CD14-positive monocyte (primary cell): ENCODE measurements at regions not wholly inside any gene's neighbourhood (a gene's known extent, or its start where the extent isn't known, plus 50 kb on each side); places are given as distances from the start of the nearest gene placed in this dataset.

Experiments used
- DNase-seq, 3 donors: peaks; one replicate each; pipeline ENCODE4 v3.0.0-alpha.2; 2011 to 2022
- H2AFZ ChIP-seq: 2 replicates; pipeline ENCODE4 v1.6.0; 2012; ENCODE audit warnings: mild to moderate bottlenecking, low read depth, low read length, inconsistent platforms; ENCODE audit not compliant: insufficient read depth, poor library complexity, severe bottlenecking
- H3K27ac ChIP-seq, 2 donors: 1 replicate in 1 of 2; 2 replicates in 1 of 2; pipeline ENCODE4 v1.5.1; 2012 to 2013; ENCODE audit warnings: low read length in 2 of 2, control low read depth in 1 of 2, inconsistent platforms in 1 of 2, low read depth in 1 of 2, mild to moderate bottlenecking in 1 of 2
- H3K27me3 ChIP-seq, 2 donors: one replicate each; pipeline versions ENCODE4 v1.6.0 to v1.6.1; 2011 to 2013; ENCODE audit warnings: low read length in 2 of 2; ENCODE audit not compliant: control insufficient read depth in 2 of 2, insufficient read depth in 2 of 2
- H3K36me3 ChIP-seq, 2 donors: replicated peaks in 1 of 2; 1 replicate in 1 of 2; 2 replicates in 1 of 2; pipeline versions ENCODE4 v1.5.1 to v1.6.1; 2012 to 2013; ENCODE audit warnings: low read length in 2 of 2, control low read depth in 1 of 2, inconsistent platforms in 1 of 2, mild to moderate bottlenecking in 1 of 2; ENCODE audit not compliant: insufficient read depth in 2 of 2, control insufficient read depth in 1 of 2
- H3K4me1 ChIP-seq, 2 donors: 1 replicate in 1 of 2; 2 replicates in 1 of 2; pipeline versions ENCODE4 v1.5.1 to v1.6.1; 2012 to 2013; ENCODE audit warnings: low read length in 2 of 2, control low read depth in 1 of 2, inconsistent platforms in 1 of 2, mild to moderate bottlenecking in 1 of 2, moderate library complexity in 1 of 2; ENCODE audit not compliant: insufficient read depth in 2 of 2, control insufficient read depth in 1 of 2
- H3K4me2 ChIP-seq: replicated peaks from 2 replicates; pipeline ENCODE3; 2012; ENCODE audit warnings: low read length, moderate library complexity, mild to moderate bottlenecking; ENCODE audit not compliant: poor library complexity, severe bottlenecking; ENCODE audit errors: extremely low read depth
- H3K4me3 ChIP-seq, 3 experiments: fragments of 200-600 bp in 1 of 3; sonication (generic) in 1 of 3; replicated peaks in 1 of 3; 1 replicate in 2 of 3; 2 replicates in 1 of 3; pipeline ENCODE4 v1.5.1; 2011 to 2013; ENCODE audit warnings: low read length in 3 of 3, mild to moderate bottlenecking in 3 of 3, control low read depth in 2 of 3, low read depth in 2 of 3, inconsistent platforms in 1 of 3, moderate library complexity in 1 of 3
- H3K79me2 ChIP-seq: 2 replicates; pipeline ENCODE4 v1.6.0; 2012; ENCODE audit warnings: mild to moderate bottlenecking, control low read depth, inconsistent platforms, low read length, moderate library complexity; ENCODE audit not compliant: insufficient read depth
- H3K9ac ChIP-seq: 2 replicates; pipeline ENCODE4 v1.6.0; 2017; ENCODE audit warnings: low read length, mild to moderate bottlenecking; ENCODE audit not compliant: insufficient read depth, poor library complexity, severe bottlenecking
- H3K9me3 ChIP-seq, 2 donors: replicated peaks in 1 of 2; 1 replicate in 1 of 2; 2 replicates in 1 of 2; pipeline versions ENCODE4 v1.5.1 to v1.6.1; 2012 to 2013; ENCODE audit warnings: low read length in 2 of 2, control low read depth in 1 of 2; ENCODE audit not compliant: control insufficient read depth in 1 of 2, insufficient read depth in 1 of 2
- H4K20me1 ChIP-seq: 2 replicates; pipeline ENCODE4 v1.6.0; 2012; ENCODE audit warnings: mild to moderate bottlenecking, low read length, control low read depth, moderate library complexity; ENCODE audit not compliant: insufficient read depth
- H3K27ac Mint-ChIP-seq, 7 donors: one replicate each; pipeline ENCODE4 v1.8.0; 2020; ENCODE audit warnings: mild to moderate bottlenecking in 7 of 7, mixed read lengths in 7 of 7, moderate library complexity in 6 of 7, inconsistent platforms in 2 of 7
- H3K27me3 Mint-ChIP-seq, 3 donors: one replicate each; pipeline ENCODE4 v1.8.0; 2021 to 2022; ENCODE audit warnings: low read depth in 3 of 3, mild to moderate bottlenecking in 3 of 3, mixed read lengths in 3 of 3, moderate library complexity in 3 of 3, inconsistent platforms in 1 of 3
- H3K36me3 Mint-ChIP-seq, 2 donors: one replicate each; pipeline ENCODE4 v1.8.0; 2020; ENCODE audit warnings: mixed read lengths in 2 of 2, inconsistent platforms in 1 of 2, mild to moderate bottlenecking in 1 of 2
- H3K4me1 Mint-ChIP-seq: one replicate; pipeline ENCODE4 v1.8.0; 2020; ENCODE audit warnings: mild to moderate bottlenecking, mixed read lengths
- H3K4me3 Mint-ChIP-seq, 2 donors: one replicate each; pipeline ENCODE4 v1.8.0; 2020; ENCODE audit warnings: mild to moderate bottlenecking in 2 of 2, mixed read lengths in 2 of 2, moderate library complexity in 1 of 2
- H3K9me3 Mint-ChIP-seq, 7 donors: one replicate each; pipeline ENCODE4 v1.8.0; 2020 to 2022; ENCODE audit warnings: mixed read lengths in 7 of 7, mild to moderate bottlenecking in 6 of 7, moderate library complexity in 6 of 7, inconsistent platforms in 2 of 7
- WGBS: methylation state at CpG from one replicate; pipeline ENCODE4 v1.1.5; 2013; ENCODE audit warnings: missing lambda C conversion rate; ENCODE audit not compliant: insufficient coverage; 5-methylcytosine and 5-hydroxymethylcytosine counted together
- intact Hi-C, 2 donors: fragments of 100-400 bp; cut with micrococcal nuclease; formaldehyde crosslinking; loops; one replicate each; pipeline versions ENCODE4 v1.15.0 to v1.15.1; 2023
- TF ChIP-seq, protein P1 (sequence below): fragments of 200-600 bp; IDR thresholded peaks from one replicate; pipeline ENCODE4 v1.8.0; 2022; ENCODE audit warnings: antibody characterized with exemption, mild to moderate bottlenecking

DNA sequence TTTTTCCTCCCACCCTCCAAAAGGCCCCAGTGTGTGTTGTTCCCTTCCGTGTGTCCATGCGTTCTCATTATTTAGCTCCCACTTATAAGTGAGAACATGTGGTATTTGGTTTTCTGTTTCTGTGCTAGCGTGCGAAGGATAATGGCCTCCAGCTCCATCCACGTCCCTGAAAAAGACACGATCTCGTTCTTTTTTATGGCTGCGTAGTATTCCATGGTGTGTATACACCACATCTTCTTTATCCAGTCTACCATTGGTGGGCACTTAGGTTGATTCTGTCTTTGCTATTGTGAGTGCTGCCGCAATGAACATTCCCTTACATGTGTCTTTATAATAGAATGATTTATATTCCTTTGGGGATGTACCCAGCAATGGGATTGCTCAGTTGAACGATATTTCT is 177.8 kb downstream of the ETS2 start:
- H4K20me1 ChIP-seq, result no peaks in the 10 kb centered on the region
- Mint-ChIP-seq H3K36me3 (peaks cover 0 to 8% of the 10 kb centered on the region in 2 donors), H3K4me3 (no peak overlapping the region), H3K27ac (peak overlapping the region in 2 of 7 donors; percentile 15 to 66), H3K9me3 (peaks cover 0 to 4% (median 0%) of the 10 kb centered on the region in 7 donors), H3K27me3 (peaks cover 3 to 7% (median 4%) of the 10 kb centered on the region in 3 donors), H3K4me1 (peaks cover 49% of the 10 kb centered on the region)
- H3K27ac ChIP-seq, result no peak overlapping the region
- H3K79me2 ChIP-seq, result no peaks in the 10 kb centered on the region
- H3K4me2 ChIP-seq, result no peak overlapping the region
- no peak overlapping the region for H2AFZ ChIP-seq
- TF ChIP-seq, protein P1, sequence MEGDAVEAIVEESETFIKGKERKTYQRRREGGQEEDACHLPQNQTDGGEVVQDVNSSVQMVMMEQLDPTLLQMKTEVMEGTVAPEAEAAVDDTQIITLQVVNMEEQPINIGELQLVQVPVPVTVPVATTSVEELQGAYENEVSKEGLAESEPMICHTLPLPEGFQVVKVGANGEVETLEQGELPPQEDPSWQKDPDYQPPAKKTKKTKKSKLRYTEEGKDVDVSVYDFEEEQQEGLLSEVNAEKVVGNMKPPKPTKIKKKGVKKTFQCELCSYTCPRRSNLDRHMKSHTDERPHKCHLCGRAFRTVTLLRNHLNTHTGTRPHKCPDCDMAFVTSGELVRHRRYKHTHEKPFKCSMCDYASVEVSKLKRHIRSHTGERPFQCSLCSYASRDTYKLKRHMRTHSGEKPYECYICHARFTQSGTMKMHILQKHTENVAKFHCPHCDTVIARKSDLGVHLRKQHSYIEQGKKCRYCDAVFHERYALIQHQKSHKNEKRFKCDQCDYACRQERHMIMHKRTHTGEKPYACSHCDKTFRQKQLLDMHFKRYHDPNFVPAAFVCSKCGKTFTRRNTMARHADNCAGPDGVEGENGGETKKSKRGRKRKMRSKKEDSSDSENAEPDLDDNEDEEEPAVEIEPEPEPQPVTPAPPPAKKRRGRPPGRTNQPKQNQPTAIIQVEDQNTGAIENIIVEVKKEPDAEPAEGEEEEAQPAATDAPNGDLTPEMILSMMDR, result no peak
- 100% methylated on average over 1 of the region's 10 CpGs for WGBS
- H3K4me3 ChIP-seq, result no peak overlapping the region
- peaks cover 38 to 46% of the 10 kb centered on the region in 2 donors for H3K4me1 ChIP-seq
- H3K27me3 ChIP-seq, result no peaks in the 10 kb centered on the region
- no peak overlapping the region for H3K9ac ChIP-seq
- H3K36me3 ChIP-seq, result no peaks in the 10 kb centered on the region
- H3K9me3 ChIP-seq, result no peaks in the 10 kb centered on the region
- DNase-seq, result no peak
- intact Hi-C loops, result no loop called here

DNA sequence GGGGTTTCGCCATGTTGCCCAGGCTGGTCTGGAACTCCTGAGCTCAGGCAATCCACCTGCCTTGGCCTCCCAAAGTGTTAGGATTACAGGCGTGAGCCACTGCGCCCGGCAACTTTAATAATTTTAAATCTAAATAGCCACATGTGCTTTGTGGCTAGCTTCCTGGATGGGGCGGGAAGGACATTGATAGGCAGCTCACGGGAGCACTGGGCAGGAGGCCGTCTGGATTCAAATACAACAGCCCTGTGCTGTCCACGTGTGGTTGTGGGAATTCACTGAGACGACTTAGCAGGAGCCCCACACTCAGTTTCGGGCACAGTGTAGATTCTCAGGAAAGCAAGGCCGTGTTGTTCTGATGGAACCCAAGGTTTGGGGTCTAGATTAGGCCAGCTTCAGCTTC is 177.1 kb downstream of the ETS2 start:
- no peak for DNase-seq
- H3K9ac ChIP-seq, result no peak overlapping the region
- H3K9me3 Mint-ChIP-seq, result peaks cover 0 to 4% (median 0%) of the 10 kb centered on the region in 7 donors
- TF ChIP-seq, protein P1, result no peak
- H3K4me3 Mint-ChIP-seq, result no peak overlapping the region
- H3K27ac Mint-ChIP-seq, result no peak overlapping the region
- H3K9me3 ChIP-seq, result no peaks in the 10 kb centered on the region
- no peak overlapping the region for H3K4me3 ChIP-seq
- no peaks in the 10 kb centered on the region for H3K27me3 ChIP-seq
- intact Hi-C loops, result no loop called here
- no peak overlapping the region for H3K27ac ChIP-seq
- H2AFZ ChIP-seq, result no peak overlapping the region
- H3K36me3 Mint-ChIP-seq, result peaks cover 0 to 8% of the 10 kb centered on the region in 2 donors
- no peak overlapping the region for H3K4me2 ChIP-seq
- peaks cover 3 to 7% (median 4%) of the 10 kb centered on the region in 3 donors for H3K27me3 Mint-ChIP-seq
- H3K79me2 ChIP-seq, result no peaks in the 10 kb centered on the region
- no peaks in the 10 kb centered on the region for H4K20me1 ChIP-seq
- WGBS, result 88% methylated on average over 10 of the region's 11 CpGs
- H3K4me1 Mint-ChIP-seq, result peaks cover 45% of the 10 kb centered on the region
- H3K36me3 ChIP-seq, result no peaks in the 10 kb centered on the region
- H3K4me1 ChIP-seq, result peaks cover 38 to 46% of the 10 kb centered on the region in 2 donors
